Activated CD4-positive, alpha-beta T cell treated with anti-CD3 and anti-CD28 coated beads, Interleukin-2, amount 10 ng/mL, durations not matched to agents 7 days and 5 days (primary cell): ENCODE measurements at regions not wholly inside any gene's neighbourhood (a gene's known extent, or its start where the extent isn't known, plus 50 kb on each side); places are given as distances from the start of the nearest gene placed in this dataset.
"Not testable (repeated sequence)": the region's sequence is repeated elsewhere in the genome, so short reads cannot be mapped to it uniquely, and the experiment has no call there.

ENCODE experiments used
- CTCF ChIA-PET: fragments of 350-600 bp; sonication (Branson Sonifier 250); formaldehyde crosslinking; loops from one replicate; lab custom pipeline; 2021; ENCODE audit warnings: antibody characterized with exemption; lab: Charles Lee
- POLR2A ChIA-PET: fragments of 350-600 bp; sonication (Branson Sonifier 250); formaldehyde crosslinking; loops from one replicate; lab custom pipeline; 2021; ENCODE audit warnings: antibody characterized with exemption; lab: Charles Lee
- DNase-seq: peaks from one replicate; pipeline ENCODE4 v3.0.0-alpha.2; 2020
- H3K27ac Mint-ChIP-seq: one replicate; pipeline ENCODE4 v1.8.0; 2021; ENCODE audit warnings: mild to moderate bottlenecking, moderate library complexity, mixed read lengths
- H3K27me3 Mint-ChIP-seq: one replicate; pipeline ENCODE4 v1.8.0; 2021; ENCODE audit warnings: mixed read lengths
- H3K36me3 Mint-ChIP-seq: one replicate; pipeline ENCODE4 v1.8.0; 2021; ENCODE audit warnings: low read depth, mixed read lengths
- H3K4me1 Mint-ChIP-seq: one replicate; pipeline ENCODE4 v1.8.0; 2021; ENCODE audit warnings: mixed read lengths
- H3K4me3 Mint-ChIP-seq: one replicate; pipeline ENCODE4 v1.8.0; 2021; ENCODE audit warnings: mild to moderate bottlenecking, moderate library complexity, mixed read lengths
- H3K9me3 Mint-ChIP-seq: one replicate; pipeline ENCODE4 v1.8.0; 2021; ENCODE audit warnings: mixed read lengths

GRCh38 chr5:166810093-166810658 lies 1481.3 kb upstream of the WWC1 start:
- POLR2A ChIA-PET, H3K4me3 Mint-ChIP-seq, H3K27me3 Mint-ChIP-seq, H3K36me3 Mint-ChIP-seq, H3K4me1 Mint-ChIP-seq, H3K27ac Mint-ChIP-seq, DNase-seq, CTCF ChIA-PET: not testable (repeated sequence)
- H3K9me3 Mint-ChIP-seq = peaks cover 19% of the 10 kb centered on the region

- Mint-ChIP-seq H3K4me1 (no peaks in the 10 kb centered on the region), H3K9me3 (peaks cover 13% of the 10 kb centered on the region), H3K4me3 (no peak overlapping the region), H3K36me3 (no peaks in the 10 kb centered on the region), H3K27me3 (no peaks in the 10 kb centered on the region), H3K27ac (no peak overlapping the region)
- ChIA-PET CTCF (no interaction called here), POLR2A (no interaction called here)
- DNase-seq = no peak
Observed at GRCh38 chr5:166810721-166811120, 1480.7 kb upstream of the WWC1 start.

- H3K9me3 Mint-ChIP-seq = peaks cover 13% of the 10 kb centered on the region
- no peak overlapping the region for H3K27ac Mint-ChIP-seq
- H3K4me1 Mint-ChIP-seq = no peaks in the 10 kb centered on the region
- ChIA-PET CTCF (no interaction called here), POLR2A (no interaction called here)
- H3K36me3 Mint-ChIP-seq = no peaks in the 10 kb centered on the region
- DNase-seq = no peak
- H3K27me3 Mint-ChIP-seq = no peaks in the 10 kb centered on the region
- no peak overlapping the region for H3K4me3 Mint-ChIP-seq
Observed at GRCh38 chr5:166823360-166823759, 1468.1 kb upstream of the WWC1 start.

GRCh38 chr5:166834246-166834645 lies 1457.2 kb upstream of the WWC1 start:
- Mint-ChIP-seq H3K4me3 (no peak overlapping the region), H3K9me3 (peaks cover 5% of the 10 kb centered on the region), H3K27ac (no peak overlapping the region), H3K36me3 (no peaks in the 10 kb centered on the region), H3K4me1 (no peaks in the 10 kb centered on the region), H3K27me3 (no peaks in the 10 kb centered on the region)
- no peak for DNase-seq
- POLR2A ChIA-PET = no interaction called here
- CTCF ChIA-PET = no interaction called here

- no peak overlapping the region for H3K4me3 Mint-ChIP-seq
- H3K4me1 Mint-ChIP-seq = no peaks in the 10 kb centered on the region
- ChIA-PET CTCF (no interaction called here), POLR2A (no interaction called here)
- H3K27me3 Mint-ChIP-seq = no peaks in the 10 kb centered on the region
- no peak for DNase-seq
- H3K9me3 Mint-ChIP-seq = peaks cover 11% of the 10 kb centered on the region
- H3K27ac Mint-ChIP-seq = no peak overlapping the region
- no peaks in the 10 kb centered on the region for H3K36me3 Mint-ChIP-seq
Observed at GRCh38 chr5:166845044-166845443, 1446.4 kb upstream of the WWC1 start.

GRCh38 chr5:166856791-166857190 lies 1434.7 kb upstream of the WWC1 start:
- Mint-ChIP-seq H3K36me3 (no peaks in the 10 kb centered on the region), H3K4me1 (no peaks in the 10 kb centered on the region), H3K27me3 (no peaks in the 10 kb centered on the region), H3K4me3 (no peak overlapping the region), H3K27ac (no peak overlapping the region), H3K9me3 (peaks cover 13% of the 10 kb centered on the region)
- DNase-seq = no peak
- ChIA-PET POLR2A (no interaction called here), CTCF (no interaction called here)

GRCh38 chr5:166860426-166860825 lies 1431.0 kb upstream of the WWC1 start:
- H3K9me3 Mint-ChIP-seq = peaks cover 10% of the 10 kb centered on the region
- no peak overlapping the region for H3K4me3 Mint-ChIP-seq
- no peak for DNase-seq
- H3K27me3 Mint-ChIP-seq = no peaks in the 10 kb centered on the region
- POLR2A ChIA-PET = no interaction called here
- H3K27ac Mint-ChIP-seq = no peak overlapping the region
- CTCF ChIA-PET = no interaction called here
- no peaks in the 10 kb centered on the region for H3K36me3 Mint-ChIP-seq
- no peaks in the 10 kb centered on the region for H3K4me1 Mint-ChIP-seq

GRCh38 chr5:166862581-166862980 lies 1428.9 kb upstream of the WWC1 start:
- peaks cover 10% of the 10 kb centered on the region for H3K9me3 Mint-ChIP-seq
- H3K27ac Mint-ChIP-seq = no peak overlapping the region
- no peaks in the 10 kb centered on the region for H3K36me3 Mint-ChIP-seq
- H3K4me3 Mint-ChIP-seq = no peak overlapping the region
- H3K4me1 Mint-ChIP-seq = no peaks in the 10 kb centered on the region
- ChIA-PET CTCF (interaction anchor here (0.9 kb wide), 1 partner anchor 31 kb away, joined by 5 read pairs; no protein-coding TSS in a partner anchor), POLR2A (no interaction called here)
- no peak for DNase-seq
- no peaks in the 10 kb centered on the region for H3K27me3 Mint-ChIP-seq

GRCh38 chr5:166865206-166865605 lies 1426.2 kb upstream of the WWC1 start:
- CTCF ChIA-PET = no interaction called here
- no peaks in the 10 kb centered on the region for H3K36me3 Mint-ChIP-seq
- POLR2A ChIA-PET = no interaction called here
- H3K4me1 Mint-ChIP-seq = no peaks in the 10 kb centered on the region
- no peaks in the 10 kb centered on the region for H3K27me3 Mint-ChIP-seq
- H3K4me3 Mint-ChIP-seq = no peak overlapping the region
- H3K27ac Mint-ChIP-seq = no peak overlapping the region
- DNase-seq = no peak
- peaks cover 6% of the 10 kb centered on the region for H3K9me3 Mint-ChIP-seq

- H3K27me3 Mint-ChIP-seq = no peaks in the 10 kb centered on the region
- H3K4me3 Mint-ChIP-seq = no peak overlapping the region
- CTCF ChIA-PET = no interaction called here
Observed at GRCh38 chr5:166880456-166880855, 1411.0 kb upstream of the WWC1 start.

GRCh38 chr5:166881802-166882201 lies 1409.6 kb upstream of the WWC1 start:
- Mint-ChIP-seq H3K36me3 (no peaks in the 10 kb centered on the region), H3K4me1 (no peaks in the 10 kb centered on the region), H3K4me3 (no peak overlapping the region), H3K27me3 (no peaks in the 10 kb centered on the region), H3K9me3 (peaks cover 6% of the 10 kb centered on the region), H3K27ac (no peak overlapping the region)
- ChIA-PET CTCF (no interaction called here), POLR2A (no interaction called here)
- no peak for DNase-seq

More at GRCh38 chr5:166880456-166880855, 1411.0 kb upstream of the WWC1 start:
- H3K36me3 Mint-ChIP-seq = no peaks in the 10 kb centered on the region
- POLR2A ChIA-PET = no interaction called here
- DNase-seq = no peak
- no peaks in the 10 kb centered on the region for H3K4me1 Mint-ChIP-seq
- H3K27ac Mint-ChIP-seq = no peak overlapping the region
- H3K9me3 Mint-ChIP-seq = peaks cover 6% of the 10 kb centered on the region

- H3K4me1 Mint-ChIP-seq = no peaks in the 10 kb centered on the region
- POLR2A ChIA-PET = no interaction called here
- peaks cover 6% of the 10 kb centered on the region for H3K9me3 Mint-ChIP-seq
- no peaks in the 10 kb centered on the region for H3K27me3 Mint-ChIP-seq
- no peak overlapping the region for H3K27ac Mint-ChIP-seq
- H3K36me3 Mint-ChIP-seq = no peaks in the 10 kb centered on the region
- no peak overlapping the region for H3K4me3 Mint-ChIP-seq
- no peak for DNase-seq
- CTCF ChIA-PET = no interaction called here
Observed at GRCh38 chr5:166883016-166883415, 1408.4 kb upstream of the WWC1 start.

GRCh38 chr5:166898166-166898565 lies 1393.3 kb upstream of the WWC1 start:
- Mint-ChIP-seq H3K4me1 (no peaks in the 10 kb centered on the region), H3K27me3 (no peaks in the 10 kb centered on the region), H3K36me3 (no peaks in the 10 kb centered on the region), H3K27ac (no peak overlapping the region), H3K9me3 (peaks cover 8% of the 10 kb centered on the region), H3K4me3 (no peak overlapping the region)
- no peak for DNase-seq
- ChIA-PET POLR2A (no interaction called here), CTCF (no interaction called here)

GRCh38 chr5:166899343-166899742 lies 1392.1 kb upstream of the WWC1 start:
- no peaks in the 10 kb centered on the region for H3K4me1 Mint-ChIP-seq
- H3K36me3 Mint-ChIP-seq = no peaks in the 10 kb centered on the region
- peaks cover 8% of the 10 kb centered on the region for H3K9me3 Mint-ChIP-seq
- POLR2A ChIA-PET = no interaction called here
- H3K27ac Mint-ChIP-seq = no peak overlapping the region
- H3K27me3 Mint-ChIP-seq = no peaks in the 10 kb centered on the region
- no peak for DNase-seq
- CTCF ChIA-PET = interaction anchor here (1.2 kb wide), 1 partner anchor 10 kb away, joined by 5 read pairs; no protein-coding TSS in a partner anchor
- H3K4me3 Mint-ChIP-seq = no peak overlapping the region
